Upper lobe of right lung (tissue), 1 donor: ENCODE measurements at regions not wholly inside any gene's neighbourhood (a gene's known extent, or its start where the extent isn't known, plus 50 kb on each side); places are given as distances from the start of the nearest gene placed in this dataset.

Source experiments
- ATAC-seq: fragments of 200-7000 bp; cut with Tn5 transposase; one replicate; pipeline ENCODE4 v1.9.1; 2020; ENCODE audit warnings: mild to moderate bottlenecking, moderate library complexity
- DNase-seq: peaks from one replicate; pipeline ENCODE4 v3.0.0-alpha.2; 2020
- H3K27ac ChIP-seq: fragments of 200-600 bp; one replicate; pipeline ENCODE4 v1.8.0; 2022
- H3K27me3 ChIP-seq: fragments of 200-600 bp; one replicate; pipeline ENCODE4 v1.8.0; 2022; ENCODE audit warnings: mild to moderate bottlenecking
- H3K36me3 ChIP-seq: fragments of 200-600 bp; one replicate; pipeline ENCODE4 v1.8.0; 2022
- H3K4me1 ChIP-seq: fragments of 200-600 bp; one replicate; pipeline ENCODE4 v1.8.0; 2022
- H3K4me3 ChIP-seq: fragments of 200-600 bp; one replicate; pipeline ENCODE4 v1.8.0; 2022; ENCODE audit warnings: mild to moderate bottlenecking
- H3K9me3 ChIP-seq: fragments of 200-600 bp; one replicate; pipeline ENCODE4 v1.8.0; 2022
- intact Hi-C: fragments of 100-400 bp; cut with DNase I; formaldehyde crosslinking; loops from one replicate; pipeline ENCODE4 v1.11.0; 2022
- TF ChIP-seq, protein P1 (sequence below): fragments of 200-600 bp; IDR thresholded peaks from one replicate; pipeline ENCODE4 v1.8.0; 2022; ENCODE audit warnings: antibody characterized with exemption
- donor health status: DM: no; HTN: yes; CAD: no; lungs with severe emphysema.

DNA sequence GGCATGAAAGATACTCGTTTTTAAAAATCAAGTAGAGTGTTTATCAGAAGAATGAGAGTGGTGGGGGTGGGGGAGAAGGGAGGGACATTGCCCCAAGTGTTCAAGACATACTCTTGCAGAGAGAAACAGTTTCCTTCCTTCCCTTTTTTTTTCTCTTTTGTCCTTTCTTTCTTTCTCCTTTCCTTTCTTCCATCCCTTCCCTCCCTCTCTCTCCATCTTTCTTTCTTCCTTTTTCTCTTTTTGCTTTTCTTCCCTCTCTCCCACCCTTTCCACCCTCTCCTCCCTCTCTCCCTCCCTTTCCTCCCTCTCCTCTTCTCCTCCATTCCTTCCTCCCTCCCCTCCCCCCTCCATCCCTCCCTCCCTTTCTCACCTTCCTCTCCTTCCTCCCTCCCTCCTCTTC, 478.3 kb upstream of the EDIL3 start:
- no peak for ATAC-seq
- Histone ChIP-seq H3K27me3 (no peaks in the 10 kb centered on the region), H3K4me1 (no peaks in the 10 kb centered on the region), H3K36me3 (no peaks in the 10 kb centered on the region), H3K27ac (no peak overlapping the region), H3K4me3 (no peak overlapping the region), H3K9me3 (no peaks in the 10 kb centered on the region)
- no peak for DNase-seq
- intact Hi-C loops = no loop called here
- TF ChIP-seq, protein P1, sequence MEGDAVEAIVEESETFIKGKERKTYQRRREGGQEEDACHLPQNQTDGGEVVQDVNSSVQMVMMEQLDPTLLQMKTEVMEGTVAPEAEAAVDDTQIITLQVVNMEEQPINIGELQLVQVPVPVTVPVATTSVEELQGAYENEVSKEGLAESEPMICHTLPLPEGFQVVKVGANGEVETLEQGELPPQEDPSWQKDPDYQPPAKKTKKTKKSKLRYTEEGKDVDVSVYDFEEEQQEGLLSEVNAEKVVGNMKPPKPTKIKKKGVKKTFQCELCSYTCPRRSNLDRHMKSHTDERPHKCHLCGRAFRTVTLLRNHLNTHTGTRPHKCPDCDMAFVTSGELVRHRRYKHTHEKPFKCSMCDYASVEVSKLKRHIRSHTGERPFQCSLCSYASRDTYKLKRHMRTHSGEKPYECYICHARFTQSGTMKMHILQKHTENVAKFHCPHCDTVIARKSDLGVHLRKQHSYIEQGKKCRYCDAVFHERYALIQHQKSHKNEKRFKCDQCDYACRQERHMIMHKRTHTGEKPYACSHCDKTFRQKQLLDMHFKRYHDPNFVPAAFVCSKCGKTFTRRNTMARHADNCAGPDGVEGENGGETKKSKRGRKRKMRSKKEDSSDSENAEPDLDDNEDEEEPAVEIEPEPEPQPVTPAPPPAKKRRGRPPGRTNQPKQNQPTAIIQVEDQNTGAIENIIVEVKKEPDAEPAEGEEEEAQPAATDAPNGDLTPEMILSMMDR = no peak

DNA sequence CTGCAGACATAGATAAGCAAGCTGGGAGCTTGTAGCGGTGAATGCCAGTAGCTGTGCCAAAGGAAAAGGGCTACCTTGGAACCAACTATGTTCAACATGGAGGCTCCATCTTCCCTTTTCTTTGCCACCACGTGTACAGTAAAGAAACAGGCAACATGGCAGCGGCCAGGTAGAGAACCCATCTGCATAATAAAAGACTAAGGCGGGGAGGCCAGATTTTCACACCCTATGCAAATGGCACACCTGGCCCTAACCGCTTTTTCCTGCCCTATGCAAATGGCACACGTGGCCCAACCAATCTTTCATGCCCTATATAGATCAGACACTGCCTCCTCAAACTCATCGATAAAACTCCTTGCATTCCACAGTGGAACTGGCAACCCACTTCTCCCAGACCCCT, 477.5 kb upstream of the EDIL3 start:
- Histone ChIP-seq H3K27ac (no peak overlapping the region), H3K36me3 (no peaks in the 10 kb centered on the region), H3K4me1 (no peaks in the 10 kb centered on the region), H3K27me3 (no peaks in the 10 kb centered on the region), H3K4me3 (no peak overlapping the region), H3K9me3 (no peaks in the 10 kb centered on the region)
- TF ChIP-seq, protein P1 = no peak
- no peak for DNase-seq
- no peak for ATAC-seq
- intact Hi-C loops = no loop called here

DNA sequence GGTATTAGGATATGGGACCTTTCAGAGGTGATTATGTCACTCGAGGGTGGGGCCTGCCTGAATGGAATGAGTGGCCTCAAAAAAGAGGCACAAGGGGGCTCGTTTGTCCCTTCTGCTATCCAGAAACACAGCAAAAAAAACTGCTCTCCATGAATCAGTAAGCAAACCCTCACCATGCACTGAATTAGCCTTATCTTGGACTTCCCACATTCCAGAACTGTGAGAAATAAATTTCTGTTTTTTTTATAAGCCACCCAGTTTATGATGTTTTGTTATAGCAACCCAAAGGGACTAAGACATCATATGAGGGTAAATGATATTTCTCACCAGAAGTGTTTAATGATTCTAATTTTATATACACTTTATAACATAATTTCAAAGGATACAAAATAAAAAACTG, 476.6 kb upstream of the EDIL3 start:
- H3K27ac ChIP-seq = no peak overlapping the region
- intact Hi-C loops = no loop called here
- TF ChIP-seq, protein P1 = no peak
- no peaks in the 10 kb centered on the region for H3K4me1 ChIP-seq
- H3K9me3 ChIP-seq = no peaks in the 10 kb centered on the region
- ATAC-seq (no peak), DNase-seq (no peak)
- no peaks in the 10 kb centered on the region for H3K36me3 ChIP-seq
- H3K4me3 ChIP-seq = no peak overlapping the region
- H3K27me3 ChIP-seq = no peaks in the 10 kb centered on the region

DNA sequence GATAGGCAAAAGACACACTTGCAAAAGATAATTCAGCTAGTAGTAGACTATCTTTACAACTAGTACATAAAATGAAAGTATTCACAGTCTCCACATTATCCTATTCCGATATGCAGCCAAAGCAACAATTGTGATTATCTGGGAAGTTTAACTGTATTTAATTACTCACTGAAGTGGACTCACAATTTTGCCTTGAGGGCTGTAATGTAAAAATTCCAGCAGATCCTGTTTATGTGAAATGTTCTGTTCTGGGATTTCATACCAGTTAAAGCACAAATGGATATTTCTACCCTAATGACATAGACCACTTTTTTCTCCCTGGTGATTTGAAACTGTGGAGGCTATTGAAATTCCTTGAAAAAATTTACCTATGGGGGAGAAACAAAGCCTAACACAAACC, 474.4 kb upstream of the EDIL3 start:
- no peaks in the 10 kb centered on the region for H3K4me1 ChIP-seq
- H3K9me3 ChIP-seq = no peaks in the 10 kb centered on the region
- H3K4me3 ChIP-seq = no peak overlapping the region
- intact Hi-C loops = no loop called here
- TF ChIP-seq, protein P1 = no peak
- ATAC-seq (no peak), DNase-seq (no peak)
- H3K27me3 ChIP-seq = no peaks in the 10 kb centered on the region
- H3K27ac ChIP-seq = no peak overlapping the region
- no peaks in the 10 kb centered on the region for H3K36me3 ChIP-seq

DNA sequence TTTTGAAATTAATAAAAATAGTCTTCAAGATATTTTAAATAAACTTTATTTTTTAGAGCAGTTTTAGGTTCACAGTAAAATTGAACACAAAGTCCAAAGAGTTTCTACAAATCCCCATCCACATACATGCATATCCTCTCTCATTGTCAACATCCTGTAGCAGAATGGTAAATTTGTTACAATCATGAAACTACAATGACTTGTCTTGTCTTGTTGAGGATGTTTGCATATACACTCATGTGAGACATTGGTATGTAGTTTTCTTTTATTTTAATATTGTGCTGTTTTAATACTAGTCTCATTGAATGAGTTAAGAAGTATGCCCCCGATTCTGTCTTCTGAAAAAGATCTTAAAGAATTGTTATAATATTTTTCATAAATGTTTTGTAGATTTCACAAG, 447.0 kb upstream of the EDIL3 start:
- intact Hi-C loops = no loop called here
- H3K4me1 ChIP-seq = no peaks in the 10 kb centered on the region
- no peaks in the 10 kb centered on the region for H3K9me3 ChIP-seq
- no peak overlapping the region for H3K4me3 ChIP-seq
- no peak for ATAC-seq
- TF ChIP-seq, protein P1 = no peak
- no peaks in the 10 kb centered on the region for H3K36me3 ChIP-seq
- H3K27ac ChIP-seq = no peak overlapping the region
- no peaks in the 10 kb centered on the region for H3K27me3 ChIP-seq
- no peak for DNase-seq

DNA sequence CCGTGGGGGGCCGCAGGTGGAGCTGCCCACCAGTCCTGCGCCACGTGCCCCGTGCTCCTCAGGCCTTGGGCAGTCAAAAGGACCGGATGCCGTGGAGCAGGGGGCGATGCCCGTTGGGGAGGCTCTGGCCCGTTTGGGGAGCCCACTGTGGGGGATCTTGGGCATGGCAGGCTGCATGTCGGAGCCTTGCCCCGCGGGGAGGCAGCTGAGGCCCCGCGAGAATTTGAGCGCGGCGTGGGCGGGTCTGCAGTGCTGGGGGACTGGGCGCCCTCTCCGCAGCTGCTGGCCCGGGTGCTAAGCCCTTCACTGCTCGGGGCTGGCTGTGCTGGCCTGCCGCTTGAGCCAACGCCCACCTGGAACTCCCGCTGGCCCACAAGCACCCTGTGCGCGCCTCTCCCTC, 445.6 kb upstream of the EDIL3 start:
- DNase-seq (peak; percentile 53), ATAC-seq (peak; percentile 55)
- H3K27ac ChIP-seq = no peak overlapping the region
- no peak overlapping the region for H3K4me3 ChIP-seq
- TF ChIP-seq, protein P1 = no peak
- H3K27me3 ChIP-seq = no peaks in the 10 kb centered on the region
- H3K4me1 ChIP-seq = no peaks in the 10 kb centered on the region
- intact Hi-C loops = no loop called here
- no peaks in the 10 kb centered on the region for H3K36me3 ChIP-seq
- no peaks in the 10 kb centered on the region for H3K9me3 ChIP-seq
